WI38 (cell line): ENCODE measurements at regions not wholly inside any gene's neighbourhood (a gene's known extent, or its start where the extent isn't known, plus 50 kb on each side); places are given as distances from the start of the nearest gene placed in this dataset.
"Not testable (repeated sequence)": the region's sequence is repeated elsewhere in the genome, so short reads cannot be mapped to it uniquely, and the experiment has no call there.

Experiments used
- H3K4me3 ChIP-seq: 2 replicates; pipeline ENCODE4 v1.5.1; 2011; ENCODE audit warnings: low read depth, mild to moderate bottlenecking, control low read depth, low read length
- CTCF ChIP-seq: IDR thresholded peaks from 2 replicates; pipeline ENCODE4 v1.5.1; 2012; ENCODE audit warnings: low read depth, mild to moderate bottlenecking, control low read depth, low read length

DNA sequence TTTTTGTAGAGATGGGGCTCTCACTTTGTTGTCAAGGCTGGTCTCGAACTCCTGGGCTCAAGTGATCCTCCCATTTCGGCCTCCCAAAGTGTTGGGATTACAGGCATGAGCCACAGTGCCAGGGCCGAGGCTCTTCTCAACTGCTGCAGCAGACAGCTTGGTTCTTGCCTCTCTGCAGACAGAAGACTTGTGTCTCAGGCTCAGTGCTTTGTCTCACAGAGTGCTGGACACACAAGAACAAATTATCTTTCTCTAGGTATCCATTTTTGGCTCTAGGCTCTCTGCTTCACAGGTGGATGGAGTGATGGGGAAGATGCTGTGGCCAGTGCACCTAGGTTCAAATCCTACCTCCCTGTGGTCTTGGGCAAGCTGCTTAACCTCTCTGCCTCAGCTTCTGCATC lies 80.8 kb upstream of the RNU2-1 start:
- H3K4me3 ChIP-seq: no peak overlapping the region
- no peak for TF ChIP-seq CTCF

DNA sequence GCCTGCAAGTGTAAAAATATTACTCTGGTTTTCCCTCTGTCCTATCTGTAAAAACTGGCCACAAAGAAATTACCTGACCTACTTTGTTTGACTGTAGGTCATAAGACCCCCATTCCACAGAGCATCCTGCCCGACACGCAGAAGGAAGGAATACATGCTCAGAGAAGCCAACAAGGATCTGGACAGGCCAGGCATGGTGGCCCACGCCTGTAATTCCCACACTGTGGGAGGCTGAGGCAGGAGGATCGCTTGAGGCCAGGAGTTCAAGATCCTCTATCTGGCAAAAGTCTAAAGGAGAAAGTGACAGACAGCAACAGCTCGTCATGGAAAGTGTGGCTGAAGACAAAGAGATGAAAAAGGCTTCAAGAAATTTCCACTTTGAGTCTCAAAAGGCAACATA lies 78.2 kb upstream of the RNU2-1 start:
- no peak for TF ChIP-seq CTCF
- no peak overlapping the region for H3K4me3 ChIP-seq

DNA sequence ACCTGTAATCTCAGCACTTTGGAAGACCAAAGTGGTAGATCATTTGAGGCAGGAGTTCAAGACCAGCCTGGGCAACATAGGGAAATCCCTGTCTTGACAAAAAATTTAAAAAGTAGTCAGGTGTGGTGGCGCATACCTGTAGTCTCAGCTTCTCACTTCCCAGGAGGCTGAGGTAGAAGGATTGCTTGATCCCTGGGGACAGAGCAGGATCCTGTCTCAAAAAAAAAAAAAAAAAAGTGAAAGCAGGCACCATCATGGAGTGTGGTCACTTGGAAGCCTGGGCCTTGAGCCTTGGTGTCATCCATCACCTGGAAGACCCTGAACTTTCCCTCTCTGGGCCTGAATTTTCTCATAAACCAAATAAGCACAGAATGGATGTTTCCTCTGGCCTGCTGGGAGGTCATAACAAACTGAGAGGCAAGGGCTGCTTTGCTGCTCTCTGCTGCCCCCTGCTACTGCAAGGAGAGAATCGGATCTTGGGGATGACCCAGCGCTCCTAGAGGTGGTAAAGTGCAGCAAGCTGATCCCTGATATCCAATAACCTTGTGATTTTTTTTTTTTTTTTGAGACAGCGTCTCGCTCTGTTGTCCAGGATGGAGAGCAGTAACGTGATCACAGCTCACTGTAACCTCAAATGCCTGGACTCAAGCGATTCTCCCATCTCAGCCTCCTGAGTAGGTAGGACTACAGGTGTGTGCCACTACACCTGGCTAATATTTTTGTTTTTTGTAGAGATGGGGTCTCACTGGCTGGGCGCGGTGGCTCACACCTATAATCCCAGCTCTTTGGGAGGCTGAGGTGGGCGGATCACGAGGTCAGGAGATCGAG lies 75.9 kb upstream of the RNU2-1 start:
- TF ChIP-seq CTCF: no peak
- no peak overlapping the region for H3K4me3 ChIP-seq

GRCh38 chr17:43308999-43309398 lies 75.2 kb upstream of the RNU2-1 start:
- no peak overlapping the region for H3K4me3 ChIP-seq
- TF ChIP-seq CTCF: no peak

DNA sequence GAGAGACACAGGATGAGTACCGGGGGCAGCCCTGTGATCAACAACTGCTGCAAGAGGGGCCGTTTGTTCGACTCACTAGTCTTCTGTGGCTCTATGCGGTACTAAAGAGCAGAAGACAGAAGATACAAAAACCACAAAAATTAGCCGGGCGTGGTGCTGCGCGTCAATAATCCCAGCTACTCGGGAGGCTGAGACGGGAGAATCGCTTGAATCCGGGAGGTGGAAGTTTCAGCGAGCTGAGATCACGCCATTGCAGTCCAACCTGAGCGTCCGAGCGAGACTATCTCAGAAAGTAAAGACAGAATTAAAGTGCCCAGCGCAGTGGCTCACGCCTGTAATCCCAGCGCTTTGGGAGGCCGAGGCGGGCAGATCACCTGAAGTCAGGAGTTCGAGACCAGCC lies 71.0 kb upstream of the RNU2-1 start:
- not testable (repeated sequence) for H3K4me3 ChIP-seq

- H3K4me3 ChIP-seq: not testable (repeated sequence)
Observed at GRCh38 chr17:43303049-43303448, 69.3 kb upstream of the RNU2-1 start.

DNA sequence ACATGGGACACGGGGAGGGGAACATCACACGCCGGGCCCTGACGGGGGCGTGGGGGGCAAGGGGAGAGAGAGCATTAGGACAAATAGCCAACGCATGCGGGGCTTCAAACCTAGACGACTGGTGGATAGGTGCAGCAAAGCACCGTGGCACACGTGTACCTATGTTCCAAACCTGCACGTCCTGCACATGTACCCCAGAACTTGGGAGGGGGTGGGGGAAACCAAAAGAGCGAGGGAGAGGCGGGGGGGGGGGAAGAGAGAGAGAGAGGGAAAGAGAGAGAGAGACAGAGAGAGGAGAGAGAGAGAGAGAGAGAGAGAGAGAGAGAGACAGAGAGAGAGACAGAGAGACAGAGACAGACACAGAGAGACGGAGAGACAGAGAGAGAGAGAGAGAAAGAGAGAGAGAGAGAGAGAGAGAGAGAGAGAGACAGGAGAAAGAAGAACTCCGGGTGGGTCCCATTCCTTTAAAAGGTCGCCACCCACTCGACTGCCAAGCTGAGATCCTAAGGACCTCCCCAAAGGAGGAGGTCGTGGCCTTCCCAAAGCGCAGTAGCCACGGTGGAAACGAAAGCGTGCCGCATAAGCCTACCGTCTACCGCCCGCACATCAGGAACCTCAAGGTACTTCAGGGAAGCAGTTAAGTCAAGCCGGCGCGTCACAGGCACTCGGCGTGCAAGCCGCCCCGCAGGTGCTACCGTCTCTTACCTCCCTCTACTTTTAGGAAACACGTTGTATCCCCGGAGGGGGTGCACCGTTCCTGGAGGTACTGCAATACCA lies 65.7 kb upstream of the RNU2-1 start:
- not testable (repeated sequence) for H3K4me3 ChIP-seq

GRCh38 chr17:43289670-43290069 lies 55.9 kb upstream of the RNU2-1 start:
- H3K4me3 ChIP-seq: not testable (repeated sequence)

DNA sequence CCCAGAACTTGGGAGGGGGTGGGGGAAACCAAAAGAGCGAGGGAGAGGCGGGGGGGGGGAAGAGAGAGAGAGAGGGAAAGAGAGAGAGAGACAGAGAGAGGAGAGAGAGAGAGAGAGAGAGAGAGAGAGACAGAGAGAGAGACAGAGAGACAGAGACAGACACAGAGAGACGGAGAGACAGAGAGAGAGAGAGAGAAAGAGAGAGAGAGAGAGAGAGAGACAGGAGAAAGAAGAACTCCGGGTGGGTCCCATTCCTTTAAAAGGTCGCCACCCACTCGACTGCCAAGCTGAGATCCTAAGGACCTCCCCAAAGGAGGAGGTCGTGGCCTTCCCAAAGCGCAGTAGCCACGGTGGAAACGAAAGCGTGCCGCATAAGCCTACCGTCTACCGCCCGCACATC lies 49.8 kb upstream of the RNU2-1 start:
- not testable (repeated sequence) for H3K4me3 ChIP-seq
